GM19397 (cell line): ENCODE measurements at regions not wholly inside any gene's neighbourhood (a gene's known extent, or its start where the extent isn't known, plus 50 kb on each side); places are given as distances from the start of the nearest gene placed in this dataset.

Experiments used
- ATAC-seq: cut with Tn5 transposase; IDR thresholded peaks from one replicate; pipeline ENCODE4 v1.9.1; 2021; ENCODE audit warnings: mild to moderate bottlenecking, moderate library complexity; ENCODE audit not compliant: unreplicated experiment

- ATAC-seq = no peak
These were observed 301.6 kb downstream of the SNX13 start for GRCh38 chr7:17638727-17639126.

GRCh38 chr7:17640730-17641377 lies 299.4 kb downstream of the SNX13 start:
- ATAC-seq = no peak

- ATAC-seq = no peak
These were observed 294.8 kb downstream of the SNX13 start for GRCh38 chr7:17645500-17645899.

GRCh38 chr7:17646253-17646956 lies 293.9 kb downstream of the SNX13 start:
- no peak for ATAC-seq

- no peak for ATAC-seq
These were observed 289.0 kb downstream of the SNX13 start for GRCh38 chr7:17651341-17651740.

- no peak for ATAC-seq
These were observed 288.4 kb downstream of the SNX13 start for GRCh38 chr7:17651863-17652385.

- no peak for ATAC-seq
These were observed 285.4 kb downstream of the SNX13 start for GRCh38 chr7:17654940-17655339.

GRCh38 chr7:17659126-17659525 lies 281.2 kb downstream of the SNX13 start:
- no peak for ATAC-seq

- ATAC-seq = no peak
These were observed 280.2 kb downstream of the SNX13 start for GRCh38 chr7:17660116-17660515.

- no peak for ATAC-seq
These were observed 278.2 kb downstream of the SNX13 start for GRCh38 chr7:17661982-17662585.

GRCh38 chr7:17663061-17663675 lies 277.1 kb downstream of the SNX13 start:
- no peak for ATAC-seq

GRCh38 chr7:17665029-17665428 lies 275.3 kb downstream of the SNX13 start:
- no peak for ATAC-seq

GRCh38 chr7:17668122-17668521 lies 272.2 kb downstream of the SNX13 start:
- no peak for ATAC-seq

- ATAC-seq = no peak
These were observed 271.1 kb downstream of the SNX13 start for GRCh38 chr7:17669204-17669603.

GRCh38 chr7:17671956-17672355 lies 268.3 kb downstream of the SNX13 start:
- ATAC-seq = no peak

GRCh38 chr7:17672783-17673182 lies 267.5 kb downstream of the SNX13 start:
- no peak for ATAC-seq

- ATAC-seq = no peak
These were observed 265.9 kb downstream of the SNX13 start for GRCh38 chr7:17674166-17674942.

- ATAC-seq = no peak
These were observed 265.2 kb downstream of the SNX13 start for GRCh38 chr7:17674943-17675608.

GRCh38 chr7:17677408-17677807 lies 262.9 kb downstream of the SNX13 start:
- no peak for ATAC-seq

GRCh38 chr7:17678896-17679295 lies 261.4 kb downstream of the SNX13 start:
- ATAC-seq = no peak
